Thyroid gland (tissue), 4 donors: ENCODE measurements at regions not wholly inside any gene's neighbourhood (a gene's known extent, or its start where the extent isn't known, plus 50 kb on each side); places are given as distances from the start of the nearest gene placed in this dataset.

Source experiments
- POLR2A ChIP-seq, 2 donors: fragments of 450-650 bp; IDR thresholded peaks; one replicate each; pipeline ENCODE4 v1.6.1; 2017; ENCODE audit warnings: antibody characterized with exemption in 2 of 2, mild to moderate bottlenecking in 2 of 2, moderate library complexity in 1 of 2
- TF ChIP-seq, protein P1 (sequence below), 6 experiments: fragments of 200-600 bp in 3 of 6; fragments of 450-650 bp in 3 of 6; sonication (generic) in 3 of 6; IDR thresholded peaks; one replicate each; pipeline ENCODE4 v1.5.1; 2016 to 2019; ENCODE audit warnings: antibody characterized with exemption in 6 of 6, mild to moderate bottlenecking in 2 of 6, inconsistent platforms in 1 of 6, moderate library complexity in 1 of 6

DNA sequence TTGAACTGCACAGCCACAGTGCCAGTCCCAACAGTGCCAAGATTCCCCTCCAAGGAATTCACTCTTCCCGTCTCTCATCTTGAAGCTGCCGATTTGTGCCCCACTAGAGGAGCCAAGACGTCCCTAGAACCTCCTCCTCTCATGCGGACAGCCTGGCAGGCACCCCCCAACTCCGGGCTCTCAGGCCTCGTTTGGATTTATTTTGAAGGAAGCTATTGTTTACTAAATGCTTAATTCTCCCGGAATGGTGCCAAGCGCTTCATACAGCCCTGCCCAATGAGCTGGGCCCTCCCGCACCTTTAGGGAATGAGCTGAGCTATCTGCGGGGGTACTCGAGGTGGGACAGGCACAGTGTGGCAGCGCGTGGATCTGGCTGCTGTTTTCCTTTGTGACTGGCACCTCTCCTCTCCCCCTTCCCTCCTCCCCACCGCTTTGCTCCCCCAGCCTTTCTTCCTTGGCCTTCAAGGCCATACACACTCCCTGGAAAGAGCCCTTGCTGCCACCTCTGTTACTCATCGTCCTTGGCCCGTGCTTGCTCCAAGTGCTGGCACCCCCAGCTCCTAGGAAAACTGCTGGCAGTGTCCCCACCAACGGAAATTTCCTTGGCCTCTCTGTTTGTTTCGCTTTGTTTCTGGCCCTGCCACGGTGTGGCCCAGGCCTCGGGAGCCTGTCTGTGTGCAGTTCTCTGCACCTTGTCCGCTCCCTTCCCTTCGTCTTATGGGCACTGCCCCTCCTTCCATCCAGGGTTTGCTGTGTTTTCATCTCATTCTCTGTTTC is 49.9 kb upstream of the CDR2 start:
- TF ChIP-seq, protein P1, sequence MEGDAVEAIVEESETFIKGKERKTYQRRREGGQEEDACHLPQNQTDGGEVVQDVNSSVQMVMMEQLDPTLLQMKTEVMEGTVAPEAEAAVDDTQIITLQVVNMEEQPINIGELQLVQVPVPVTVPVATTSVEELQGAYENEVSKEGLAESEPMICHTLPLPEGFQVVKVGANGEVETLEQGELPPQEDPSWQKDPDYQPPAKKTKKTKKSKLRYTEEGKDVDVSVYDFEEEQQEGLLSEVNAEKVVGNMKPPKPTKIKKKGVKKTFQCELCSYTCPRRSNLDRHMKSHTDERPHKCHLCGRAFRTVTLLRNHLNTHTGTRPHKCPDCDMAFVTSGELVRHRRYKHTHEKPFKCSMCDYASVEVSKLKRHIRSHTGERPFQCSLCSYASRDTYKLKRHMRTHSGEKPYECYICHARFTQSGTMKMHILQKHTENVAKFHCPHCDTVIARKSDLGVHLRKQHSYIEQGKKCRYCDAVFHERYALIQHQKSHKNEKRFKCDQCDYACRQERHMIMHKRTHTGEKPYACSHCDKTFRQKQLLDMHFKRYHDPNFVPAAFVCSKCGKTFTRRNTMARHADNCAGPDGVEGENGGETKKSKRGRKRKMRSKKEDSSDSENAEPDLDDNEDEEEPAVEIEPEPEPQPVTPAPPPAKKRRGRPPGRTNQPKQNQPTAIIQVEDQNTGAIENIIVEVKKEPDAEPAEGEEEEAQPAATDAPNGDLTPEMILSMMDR (IDR thresholded peaks at IDR 0.05): no peak
- no peak for TF ChIP-seq POLR2A (IDR thresholded peaks at IDR 0.05)
